NCI-H2107 (cell line): ENCODE measurements at regions not wholly inside any gene's neighbourhood (a gene's known extent, or its start where the extent isn't known, plus 50 kb on each side); places are given as distances from the start of the nearest gene placed in this dataset.
"Not testable (repeated sequence)": the region's sequence is repeated elsewhere in the genome, so short reads cannot be mapped to it uniquely, and the experiment has no call there.

Experiments used
- DNase-seq: peaks from one replicate; lab custom pipeline; 2025; lab: John Stamatoyannopoulos, UW

DNA sequence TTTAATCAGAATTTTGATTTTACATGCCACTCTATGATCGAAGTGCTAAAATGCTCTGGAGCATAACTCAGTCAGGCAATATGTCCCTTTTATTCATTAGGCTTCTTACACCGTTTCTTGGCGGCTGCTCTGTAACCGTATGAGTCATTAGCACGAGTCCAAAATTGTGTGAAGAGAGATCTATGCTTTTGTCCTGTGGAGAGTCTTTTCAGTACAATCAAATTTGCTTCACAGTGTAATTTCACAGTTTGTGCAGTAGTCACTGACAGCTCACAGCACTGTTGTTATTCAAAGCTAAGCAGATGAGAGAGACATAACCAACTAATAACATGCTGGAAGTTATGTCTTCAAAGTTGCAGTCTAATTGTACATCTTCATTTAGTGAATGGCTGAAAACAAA lies 167.8 kb downstream of the PCDH10 start:
- DNase-seq: no peak

DNA sequence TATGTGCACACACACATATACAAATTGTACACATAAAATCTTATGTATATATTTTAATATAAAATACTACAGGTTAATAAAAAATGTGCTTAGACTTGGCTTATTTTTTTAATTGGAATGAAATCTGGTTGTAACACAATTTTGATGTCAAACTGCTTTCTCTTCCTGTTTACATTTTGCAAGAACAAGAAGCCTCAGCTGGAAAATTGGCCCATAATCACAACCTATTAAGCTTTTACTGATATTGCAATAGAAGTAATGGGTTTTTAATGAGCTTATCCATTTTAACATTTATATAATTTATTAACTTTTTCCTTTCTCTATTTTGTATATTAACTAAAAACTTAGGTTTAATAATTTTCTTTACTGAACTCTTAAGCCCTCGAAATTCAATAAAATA lies 165.9 kb downstream of the PCDH10 start:
- no peak for DNase-seq

DNA sequence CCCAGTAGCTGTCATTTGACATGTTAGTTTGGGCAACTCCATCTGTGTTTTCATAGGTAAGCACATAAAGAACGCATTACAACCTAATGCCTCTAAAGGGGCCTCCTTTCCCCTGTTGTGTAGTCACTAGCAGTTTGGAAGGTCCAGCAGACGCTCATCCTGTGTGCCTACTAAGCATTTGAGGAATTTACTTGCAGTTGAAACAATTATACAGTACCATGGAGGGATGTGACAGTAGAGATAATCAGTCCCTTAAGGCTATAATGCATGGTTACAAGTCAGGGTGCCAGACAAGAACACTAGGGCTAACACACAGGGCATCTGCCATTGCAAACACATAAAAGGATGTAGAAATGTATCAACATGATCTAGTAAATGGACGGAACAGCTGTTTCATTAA lies 138.3 kb downstream of the PCDH10 start:
- no peak for DNase-seq

DNA sequence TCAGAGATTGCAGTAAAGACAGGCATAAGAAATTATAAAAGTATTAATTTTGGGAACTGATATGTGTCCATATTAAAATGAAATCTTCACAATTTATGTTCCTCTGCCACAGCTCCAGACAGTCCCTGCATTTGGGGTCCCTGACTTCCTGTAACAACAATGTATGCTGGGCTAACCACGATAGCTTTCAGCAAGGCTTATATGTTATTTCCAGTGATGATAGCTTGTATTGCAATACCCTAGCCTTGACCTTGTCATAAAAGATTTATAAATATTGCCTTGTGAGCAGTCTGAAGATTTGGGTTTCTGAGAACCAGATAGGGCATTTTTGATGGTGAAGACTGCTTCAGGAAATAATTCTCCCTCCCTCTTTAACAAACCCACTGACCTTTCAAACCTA lies 129.5 kb downstream of the PCDH10 start:
- no peak for DNase-seq

DNA sequence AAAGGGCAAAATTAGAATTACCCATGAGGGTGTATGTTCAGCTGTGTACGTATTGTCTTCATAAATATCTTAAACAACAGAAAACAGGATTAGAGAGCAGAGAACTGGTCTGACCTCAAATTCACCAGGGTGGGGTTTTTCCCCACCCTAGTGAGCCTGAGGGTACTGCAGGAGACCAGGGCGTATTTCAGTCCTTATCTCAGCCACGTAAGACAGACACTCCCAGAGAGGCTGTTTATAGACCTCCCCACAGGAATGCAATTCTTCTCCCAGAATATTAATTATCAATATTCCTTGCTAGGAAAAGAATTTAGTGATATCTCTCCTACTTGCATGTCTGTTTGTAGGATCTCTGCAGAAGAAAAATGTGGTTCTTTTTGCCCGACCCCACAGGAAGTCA lies 128.8 kb downstream of the PCDH10 start:
- not testable (repeated sequence) for DNase-seq

DNA sequence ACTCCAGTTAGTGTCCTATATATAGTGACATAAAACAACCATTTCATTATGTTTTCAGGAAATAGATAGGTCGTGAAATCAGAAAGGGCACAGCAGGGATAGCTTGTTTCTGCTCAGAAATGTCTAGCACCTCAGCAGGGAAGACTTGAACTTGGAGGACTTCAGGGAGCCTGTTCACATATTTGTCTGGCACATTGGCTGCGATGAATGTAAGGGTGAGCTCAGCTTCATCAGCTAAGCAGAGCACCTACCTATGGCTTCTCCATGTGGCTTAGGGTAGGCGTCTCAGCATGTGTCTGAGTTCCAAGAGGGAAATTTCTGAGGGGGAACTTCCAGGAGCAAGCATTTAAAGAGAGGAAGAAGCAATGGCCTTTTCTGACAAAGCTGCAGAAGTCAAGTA lies 126.2 kb downstream of the PCDH10 start:
- no peak for DNase-seq

DNA sequence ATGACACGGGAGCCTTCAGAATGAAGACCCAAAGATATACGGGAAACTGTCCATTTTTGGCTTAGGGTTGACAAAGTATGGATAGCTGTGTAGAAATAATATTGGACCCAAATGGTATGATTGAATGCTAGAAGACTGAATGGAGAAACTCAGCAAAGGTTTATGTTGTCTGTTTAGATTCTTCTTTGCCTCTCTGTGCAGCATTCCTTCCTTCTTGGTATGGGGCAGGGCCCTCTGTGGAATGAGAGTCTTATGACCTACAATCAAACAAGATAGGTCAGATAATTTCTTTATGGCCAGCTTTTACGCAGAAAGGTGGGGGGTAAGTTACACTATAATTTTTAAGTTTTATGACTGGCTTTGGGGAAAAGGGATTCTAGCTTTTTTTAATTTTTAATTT lies 124.3 kb downstream of the PCDH10 start:
- DNase-seq: no peak

DNA sequence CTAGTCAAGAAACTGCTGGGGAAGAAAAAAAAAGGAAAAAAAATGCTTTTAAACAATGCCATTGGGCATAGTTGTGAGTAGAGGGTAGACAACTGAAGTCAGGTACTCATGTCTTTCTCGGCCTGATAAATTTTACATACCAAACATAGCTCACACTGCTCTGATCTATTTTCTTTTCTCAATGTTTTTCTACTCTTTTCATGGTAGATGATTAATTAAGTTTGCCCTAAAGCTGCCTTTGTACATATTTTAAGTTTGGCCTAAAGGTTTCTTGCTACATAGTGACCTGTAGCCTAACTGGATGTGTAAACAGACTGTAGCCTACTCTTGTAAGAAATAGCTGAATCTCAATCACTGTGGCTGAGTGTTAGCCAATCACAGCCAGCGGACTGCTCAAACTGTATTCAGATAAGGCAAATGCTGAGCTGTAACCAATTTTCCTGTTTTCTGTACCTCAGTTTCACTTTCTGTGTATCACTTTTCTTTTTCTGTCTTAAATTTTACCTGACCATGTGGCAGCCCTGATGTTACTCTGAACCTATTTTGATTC lies 121.0 kb downstream of the PCDH10 start:
- no peak for DNase-seq

DNA sequence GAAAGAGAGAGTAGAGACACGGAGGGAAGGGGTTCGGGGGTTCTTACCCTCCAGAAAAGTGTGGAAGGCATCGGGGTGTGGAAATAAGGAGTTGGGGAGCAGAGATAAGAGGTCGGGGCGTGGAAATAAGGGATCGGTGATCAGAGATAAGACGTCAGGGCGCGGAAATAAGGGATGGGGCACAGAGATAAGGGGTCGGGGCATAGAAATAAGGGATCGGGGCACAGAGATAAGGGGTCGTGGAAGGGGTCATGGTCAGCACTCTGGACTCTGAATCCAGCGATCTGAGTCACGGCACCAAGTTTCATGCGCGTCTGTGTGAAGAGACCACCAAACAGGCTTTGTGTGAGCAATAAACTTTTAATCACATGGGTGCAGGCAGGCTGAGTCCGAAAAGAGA lies 119.1 kb downstream of the PCDH10 start:
- no peak for DNase-seq

DNA sequence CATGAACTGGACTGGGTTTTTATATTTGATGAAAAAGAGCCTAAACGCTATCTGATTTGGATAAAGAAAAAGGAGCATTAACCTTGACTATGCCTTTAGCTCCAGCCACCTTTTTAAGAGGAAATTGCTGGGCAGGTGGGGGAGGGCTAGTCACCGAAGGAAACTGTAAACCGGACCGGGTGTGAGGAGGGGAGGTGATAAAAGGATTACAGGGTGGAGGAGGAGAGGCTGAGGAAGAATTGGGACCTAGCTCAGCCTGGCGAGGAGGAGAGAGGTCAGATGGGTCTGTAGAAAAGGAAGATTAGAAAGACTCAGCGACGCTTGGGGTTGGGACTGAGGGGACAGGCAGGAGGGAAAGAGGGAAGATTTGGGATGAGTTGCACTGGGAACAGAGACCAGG lies 118.4 kb downstream of the PCDH10 start:
- not testable (repeated sequence) for DNase-seq

DNA sequence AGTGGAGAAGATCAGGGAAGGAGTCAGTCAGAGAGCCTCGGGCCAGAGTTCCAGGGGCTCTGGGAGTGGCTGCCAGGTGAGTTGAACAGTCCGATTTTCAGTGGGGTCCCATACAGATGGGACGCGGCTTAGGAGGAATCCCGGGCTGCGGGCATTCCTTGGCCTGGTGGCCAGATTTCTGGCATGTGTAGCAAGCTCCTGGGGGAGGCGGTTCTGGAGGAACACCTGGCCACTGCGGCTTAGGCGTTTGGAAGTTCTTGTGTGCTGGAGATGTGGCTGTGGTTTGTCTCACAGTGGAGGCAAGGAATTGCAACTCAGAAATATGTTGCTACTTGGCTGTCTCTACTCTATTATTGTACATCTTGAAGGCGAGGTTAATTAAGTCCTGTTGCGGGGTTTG lies 117.9 kb downstream of the PCDH10 start:
- DNase-seq: not testable (repeated sequence)

DNA sequence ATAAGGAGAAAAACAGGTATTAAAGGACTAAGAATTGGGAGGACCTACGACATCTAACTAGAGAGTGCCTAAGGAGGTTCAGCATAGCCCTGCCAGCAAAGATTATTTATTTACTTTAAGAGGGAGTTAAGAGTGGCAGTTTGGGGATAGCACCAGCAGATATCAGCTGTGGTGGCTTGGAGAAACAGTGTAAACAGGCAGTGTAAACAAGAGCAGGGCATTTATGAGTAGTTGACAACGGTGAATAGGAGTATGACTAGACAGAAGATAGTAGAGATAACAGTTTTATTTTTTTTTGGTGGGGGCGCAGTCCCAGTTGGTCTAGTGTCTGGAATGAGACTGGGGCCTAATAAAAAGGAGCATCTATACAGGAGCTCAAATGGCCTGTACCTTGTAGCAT lies 115.2 kb downstream of the PCDH10 start:
- DNase-seq: not testable (repeated sequence)

DNA sequence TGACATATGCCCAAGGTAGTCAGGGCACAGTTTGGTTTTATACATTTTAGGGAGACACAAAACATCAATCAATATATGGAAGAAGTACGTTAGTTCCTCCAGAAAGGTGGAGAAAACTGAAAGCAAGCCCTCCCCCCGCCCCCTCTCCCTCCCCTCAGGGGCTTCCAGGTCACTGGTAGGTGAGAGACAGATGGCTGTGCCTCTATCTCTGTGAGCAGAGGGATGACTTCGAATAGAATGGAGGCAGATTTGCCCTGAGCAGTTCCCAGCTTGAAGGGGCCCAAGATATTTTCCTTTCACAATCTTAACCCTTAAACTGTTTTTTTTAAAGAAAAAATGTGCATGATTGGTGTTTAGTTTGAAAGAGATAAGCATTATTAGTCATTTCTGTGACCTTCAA lies 114.0 kb downstream of the PCDH10 start:
- DNase-seq: no peak

DNA sequence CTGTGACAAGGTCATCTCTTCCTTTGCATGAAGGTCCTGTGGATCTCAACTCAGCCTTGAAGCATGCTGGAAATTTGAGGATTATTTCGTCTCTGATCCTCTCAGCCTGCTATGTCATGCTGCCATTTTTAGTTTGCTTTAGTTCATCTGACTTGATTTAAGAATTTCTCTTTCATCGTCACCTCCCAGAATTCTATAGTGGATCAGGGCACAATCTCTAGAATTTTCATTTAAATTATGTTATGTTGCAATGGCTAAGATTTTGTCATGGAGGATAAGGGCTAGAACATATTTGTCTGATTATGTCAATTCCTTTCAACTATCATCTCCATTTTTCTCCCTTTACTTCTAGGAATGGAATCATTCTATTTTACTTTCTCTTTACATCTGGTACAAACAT lies 98.8 kb downstream of the PCDH10 start:
- no peak for DNase-seq

DNA sequence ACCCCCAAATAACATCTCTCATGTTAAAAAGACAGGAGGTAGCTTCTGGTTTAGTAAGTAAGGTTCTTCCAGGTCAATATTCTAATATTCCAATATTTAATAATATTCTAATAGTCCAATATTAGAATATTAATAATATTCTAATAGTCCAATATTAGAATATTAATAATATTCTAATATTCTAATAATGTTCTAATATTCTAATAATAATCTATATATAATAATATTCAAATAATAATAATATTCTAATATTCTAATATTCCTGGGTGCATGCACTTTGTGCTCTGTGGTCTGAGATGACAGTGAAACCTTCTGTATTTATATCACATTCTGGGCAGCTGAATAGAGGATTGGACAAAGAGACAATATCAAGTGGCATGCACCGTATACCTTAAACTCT lies 96.1 kb downstream of the PCDH10 start:
- DNase-seq: no peak
